Retinal pigment epithelial cell (primary cell): ENCODE measurements at regions not wholly inside any gene's neighbourhood (a gene's known extent, or its start where the extent isn't known, plus 50 kb on each side); places are given as distances from the start of the nearest gene placed in this dataset.
"Not testable (repeated sequence)": the region's sequence is repeated elsewhere in the genome, so short reads cannot be mapped to it uniquely, and the experiment has no call there.

Experiments used
- DNase-seq: peaks from one replicate; pipeline ENCODE4 v3.0.0-alpha.2; 2010; ENCODE audit warnings: low read depth
- H3K4me3 ChIP-seq: 2 replicates; pipeline ENCODE4 v1.5.1; 2011; ENCODE audit warnings: mild to moderate bottlenecking, low read length, control low read depth, moderate library complexity
- CTCF ChIP-seq: conservative IDR thresholded peaks from 2 replicates; pipeline ENCODE4 v1.5.1; 2011; ENCODE audit warnings: low read depth, low read length, control low read depth, inconsistent platforms

- H3K4me3 ChIP-seq: no peak overlapping the region
- no peak for DNase-seq
- no peak for TF ChIP-seq CTCF
Measured at GRCh38 chr2:53510401-53510800, 257.2 kb upstream of the CHAC2 start.

- TF ChIP-seq CTCF: no peak
- no peak overlapping the region for H3K4me3 ChIP-seq
- DNase-seq: no peak
Measured at GRCh38 chr2:53509831-53510388, 257.7 kb upstream of the CHAC2 start.

- H3K4me3 ChIP-seq: no peak overlapping the region
- TF ChIP-seq CTCF: peak; percentile 17
- DNase-seq: no peak
Measured at GRCh38 chr2:53508667-53509066, 258.9 kb upstream of the CHAC2 start.

GRCh38 chr2:53507070-53507469 is 260.5 kb upstream of the CHAC2 start:
- not testable (repeated sequence) for DNase-seq, H3K4me3 ChIP-seq

GRCh38 chr2:53505826-53506225 is 261.8 kb upstream of the CHAC2 start:
- DNase-seq: peak; percentile 87
- no peak for TF ChIP-seq CTCF
- H3K4me3 ChIP-seq: no peak overlapping the region

GRCh38 chr2:53504507-53504906 is 263.1 kb upstream of the CHAC2 start:
- TF ChIP-seq CTCF: no peak
- H3K4me3 ChIP-seq: no peak overlapping the region
- no peak for DNase-seq

GRCh38 chr2:53500181-53500580 is 267.4 kb upstream of the CHAC2 start:
- no peak for TF ChIP-seq CTCF
- no peak overlapping the region for H3K4me3 ChIP-seq
- no peak for DNase-seq

GRCh38 chr2:53498210-53498609 is 269.4 kb upstream of the CHAC2 start:
- no peak for DNase-seq
- H3K4me3 ChIP-seq: no peak overlapping the region
- no peak for TF ChIP-seq CTCF
